Fibroblast of pulmonary artery (primary cell): ENCODE measurements at regions not wholly inside any gene's neighbourhood (a gene's known extent, or its start where the extent isn't known, plus 50 kb on each side); places are given as distances from the start of the nearest gene placed in this dataset.

Experiments
- DNase-seq: peaks from one replicate; pipeline ENCODE4 v3.0.0-alpha.2; 2010; ENCODE audit warnings: low read depth
- H3K4me3 ChIP-seq: replicated peaks from 2 replicates; pipeline ENCODE4 v1.5.1; 2011; ENCODE audit warnings: low read depth, mild to moderate bottlenecking, control low read depth, low read length, moderate library complexity
- TF ChIP-seq, protein P1 (sequence below): IDR thresholded peaks from 2 replicates; pipeline ENCODE4 v1.5.1; 2011; ENCODE audit warnings: mild to moderate bottlenecking, control low read depth, low read length, inconsistent platforms; ENCODE audit errors: missing control alignments

DNA sequence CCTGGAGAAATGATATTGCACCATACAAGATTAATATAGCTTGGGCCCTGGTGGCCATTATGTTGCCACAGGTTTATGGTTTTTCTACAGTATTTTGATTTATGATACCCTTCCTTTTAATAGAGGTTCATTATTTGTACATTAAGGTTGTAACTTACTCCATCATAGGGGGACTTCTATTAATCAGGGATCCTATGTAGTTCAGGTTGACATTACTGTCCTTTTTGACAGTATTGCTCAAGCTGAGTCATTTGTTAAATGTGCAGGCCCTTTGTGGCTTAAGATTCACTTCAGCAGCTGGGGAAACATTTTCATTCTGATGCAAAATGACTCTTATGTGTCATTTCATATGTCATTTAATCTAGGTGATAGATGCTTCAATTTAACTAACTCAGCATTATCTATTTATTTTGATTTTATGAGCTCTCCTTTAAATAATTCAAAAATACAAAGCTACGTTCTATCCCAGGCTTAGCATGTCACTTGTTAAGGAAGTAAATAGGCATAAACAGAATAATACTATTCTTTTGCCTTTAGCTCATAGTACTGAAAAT is 686.9 kb upstream of the NCAM2 start:
- DNase-seq = no peak
- TF ChIP-seq, protein P1, sequence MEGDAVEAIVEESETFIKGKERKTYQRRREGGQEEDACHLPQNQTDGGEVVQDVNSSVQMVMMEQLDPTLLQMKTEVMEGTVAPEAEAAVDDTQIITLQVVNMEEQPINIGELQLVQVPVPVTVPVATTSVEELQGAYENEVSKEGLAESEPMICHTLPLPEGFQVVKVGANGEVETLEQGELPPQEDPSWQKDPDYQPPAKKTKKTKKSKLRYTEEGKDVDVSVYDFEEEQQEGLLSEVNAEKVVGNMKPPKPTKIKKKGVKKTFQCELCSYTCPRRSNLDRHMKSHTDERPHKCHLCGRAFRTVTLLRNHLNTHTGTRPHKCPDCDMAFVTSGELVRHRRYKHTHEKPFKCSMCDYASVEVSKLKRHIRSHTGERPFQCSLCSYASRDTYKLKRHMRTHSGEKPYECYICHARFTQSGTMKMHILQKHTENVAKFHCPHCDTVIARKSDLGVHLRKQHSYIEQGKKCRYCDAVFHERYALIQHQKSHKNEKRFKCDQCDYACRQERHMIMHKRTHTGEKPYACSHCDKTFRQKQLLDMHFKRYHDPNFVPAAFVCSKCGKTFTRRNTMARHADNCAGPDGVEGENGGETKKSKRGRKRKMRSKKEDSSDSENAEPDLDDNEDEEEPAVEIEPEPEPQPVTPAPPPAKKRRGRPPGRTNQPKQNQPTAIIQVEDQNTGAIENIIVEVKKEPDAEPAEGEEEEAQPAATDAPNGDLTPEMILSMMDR = no peak
- no peak overlapping the region for H3K4me3 ChIP-seq

DNA sequence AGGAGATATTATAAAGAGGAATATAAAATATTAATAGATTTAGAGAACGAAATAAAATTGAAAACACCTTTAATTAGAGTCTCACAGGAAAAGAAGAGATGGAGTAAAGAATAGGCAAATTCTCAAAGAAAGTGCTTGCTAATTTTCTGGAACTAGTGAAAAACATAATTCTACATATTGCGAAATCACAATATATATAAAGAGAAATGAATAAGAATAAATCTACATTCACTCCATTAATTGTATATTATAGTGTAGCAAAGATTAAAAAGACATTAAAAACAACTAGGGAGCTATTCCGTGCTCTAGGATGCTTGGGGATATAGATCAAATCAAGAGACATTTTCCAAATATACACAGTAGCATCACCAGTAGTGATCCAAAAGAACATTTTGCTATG is 685.2 kb upstream of the NCAM2 start:
- no peak for DNase-seq
- TF ChIP-seq, protein P1 = no peak
- no peak overlapping the region for H3K4me3 ChIP-seq

DNA sequence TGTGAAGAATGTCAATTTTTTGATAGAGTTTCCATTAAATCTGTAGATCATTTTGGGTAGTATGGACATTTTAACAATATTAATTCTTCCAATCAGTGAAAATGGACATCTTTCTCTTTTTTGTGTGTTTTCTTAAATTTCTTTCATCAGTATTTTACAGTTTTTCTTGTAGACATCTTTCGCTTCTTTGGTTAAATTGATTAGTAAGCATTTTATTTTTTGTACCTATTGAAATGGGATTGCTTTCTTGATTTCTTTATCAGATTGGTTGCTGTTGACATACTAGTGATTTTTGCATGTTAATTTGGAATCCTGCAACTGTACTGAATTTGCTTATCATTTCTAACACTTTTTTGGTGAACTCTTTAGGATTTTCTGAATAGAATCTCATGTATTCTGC is 683.2 kb upstream of the NCAM2 start:
- H3K4me3 ChIP-seq = no peak overlapping the region
- TF ChIP-seq, protein P1 = no peak
- DNase-seq = no peak

DNA sequence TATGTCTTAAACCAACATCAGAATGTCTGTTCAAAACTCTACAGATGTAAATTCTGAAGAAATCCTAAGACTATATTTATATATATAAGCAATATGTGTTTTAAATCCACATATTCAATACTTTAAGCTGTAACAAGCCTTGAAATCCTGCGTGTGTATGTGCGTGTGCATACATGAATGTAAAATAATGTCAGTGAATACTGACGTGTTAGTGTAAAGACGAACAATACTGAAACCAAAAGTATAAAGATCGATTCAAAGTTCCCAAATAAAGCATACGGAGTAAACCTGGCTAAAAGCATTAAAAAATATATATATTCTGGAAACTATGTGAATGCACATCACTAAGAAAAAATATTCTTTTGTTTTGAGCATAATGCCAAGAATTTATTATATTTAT is 668.6 kb upstream of the NCAM2 start:
- TF ChIP-seq, protein P1 = no peak
- H3K4me3 ChIP-seq = no peak overlapping the region
- DNase-seq = no peak

- TF ChIP-seq, protein P1 = no peak
- no peak overlapping the region for H3K4me3 ChIP-seq
- DNase-seq = no peak
These were observed 667.6 kb upstream of the NCAM2 start for GRCh38 chr21:20330652-20331051.

DNA sequence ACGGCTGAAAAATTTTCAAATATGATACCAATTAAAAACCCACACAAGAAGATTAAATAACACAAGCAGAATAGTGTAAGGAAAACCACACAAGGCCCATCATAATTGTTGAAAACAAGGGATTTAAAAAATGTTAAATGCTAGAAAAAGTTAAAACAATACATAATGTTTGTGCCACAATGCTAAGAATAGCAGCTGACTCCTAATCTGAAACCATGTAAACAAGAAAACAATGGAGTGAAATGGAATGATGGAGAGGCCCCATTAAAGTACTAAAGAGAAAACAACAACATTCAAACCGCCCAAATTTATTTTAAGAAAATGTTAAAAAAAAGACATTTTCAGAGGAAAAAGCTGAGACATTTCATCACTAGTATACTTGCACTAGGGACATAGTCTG is 663.6 kb upstream of the NCAM2 start:
- no peak overlapping the region for H3K4me3 ChIP-seq
- no peak for DNase-seq
- TF ChIP-seq, protein P1 = no peak

- H3K4me3 ChIP-seq = no peak overlapping the region
- TF ChIP-seq, protein P1 = no peak
- no peak for DNase-seq
These were observed 656.8 kb upstream of the NCAM2 start for GRCh38 chr21:20341431-20341830.
